ENCODE measurements at regions not wholly inside any gene's neighbourhood (a gene's known extent, or its start where the extent isn't known, plus 50 kb on each side); places are given as distances from the start of the nearest gene placed in this dataset.

DNA sequence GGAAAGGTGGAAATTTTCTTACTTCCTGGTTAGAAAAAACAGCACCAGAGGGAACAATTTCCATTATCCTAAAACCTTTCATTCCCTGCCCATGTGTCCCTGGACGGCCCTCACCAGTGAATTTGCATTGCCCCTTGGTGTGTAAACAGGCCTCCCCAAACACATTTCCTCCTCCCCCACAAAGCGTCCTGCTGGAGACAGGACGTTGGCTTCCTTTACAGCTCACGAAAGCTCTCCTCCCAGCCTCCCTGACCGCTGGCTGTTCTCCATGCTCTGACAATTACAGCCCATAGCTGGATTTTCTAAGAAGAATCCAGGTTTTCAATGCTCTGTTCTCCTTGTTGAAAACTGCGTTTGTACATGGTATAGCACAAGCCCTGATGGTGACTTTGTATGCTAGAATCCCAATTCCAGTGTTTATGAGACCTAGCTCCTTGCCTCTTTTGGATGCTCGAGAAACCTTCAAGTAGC is 724.2 kb upstream of the CELF2 start:
- TF ChIP-seq, protein P1, sequence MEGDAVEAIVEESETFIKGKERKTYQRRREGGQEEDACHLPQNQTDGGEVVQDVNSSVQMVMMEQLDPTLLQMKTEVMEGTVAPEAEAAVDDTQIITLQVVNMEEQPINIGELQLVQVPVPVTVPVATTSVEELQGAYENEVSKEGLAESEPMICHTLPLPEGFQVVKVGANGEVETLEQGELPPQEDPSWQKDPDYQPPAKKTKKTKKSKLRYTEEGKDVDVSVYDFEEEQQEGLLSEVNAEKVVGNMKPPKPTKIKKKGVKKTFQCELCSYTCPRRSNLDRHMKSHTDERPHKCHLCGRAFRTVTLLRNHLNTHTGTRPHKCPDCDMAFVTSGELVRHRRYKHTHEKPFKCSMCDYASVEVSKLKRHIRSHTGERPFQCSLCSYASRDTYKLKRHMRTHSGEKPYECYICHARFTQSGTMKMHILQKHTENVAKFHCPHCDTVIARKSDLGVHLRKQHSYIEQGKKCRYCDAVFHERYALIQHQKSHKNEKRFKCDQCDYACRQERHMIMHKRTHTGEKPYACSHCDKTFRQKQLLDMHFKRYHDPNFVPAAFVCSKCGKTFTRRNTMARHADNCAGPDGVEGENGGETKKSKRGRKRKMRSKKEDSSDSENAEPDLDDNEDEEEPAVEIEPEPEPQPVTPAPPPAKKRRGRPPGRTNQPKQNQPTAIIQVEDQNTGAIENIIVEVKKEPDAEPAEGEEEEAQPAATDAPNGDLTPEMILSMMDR (IDR thresholded peaks at IDR 0.05): no peak
- no peak for TF ChIP-seq EP300 (IDR thresholded peaks at IDR 0.05)
- TF ChIP-seq POLR2A (IDR thresholded peaks at IDR 0.05): no peak
